DOHH2 (cell line): ENCODE measurements at regions not wholly inside any gene's neighbourhood (a gene's known extent, or its start where the extent isn't known, plus 50 kb on each side); places are given as distances from the start of the nearest gene placed in this dataset.

Experiments
- EZH2phosphoT487 ChIP-seq: fragments of 200-600 bp; sonication (generic); IDR thresholded peaks from 2 replicates; pipeline ENCODE4 v1.6.1; 2017; ENCODE audit warnings: borderline replicate concordance, mild to moderate bottlenecking, antibody characterized with exemption, low read length, moderate library complexity, mixed read lengths
- TF ChIP-seq, protein P1 (sequence below): fragments of 200-600 bp; sonication (generic); IDR thresholded peaks from one replicate; pipeline ENCODE4 v1.5.1; 2014; ENCODE audit warnings: antibody characterized with exemption, mild to moderate bottlenecking, low read depth, low read length; ENCODE audit not compliant: poor library complexity, severe bottlenecking

DNA sequence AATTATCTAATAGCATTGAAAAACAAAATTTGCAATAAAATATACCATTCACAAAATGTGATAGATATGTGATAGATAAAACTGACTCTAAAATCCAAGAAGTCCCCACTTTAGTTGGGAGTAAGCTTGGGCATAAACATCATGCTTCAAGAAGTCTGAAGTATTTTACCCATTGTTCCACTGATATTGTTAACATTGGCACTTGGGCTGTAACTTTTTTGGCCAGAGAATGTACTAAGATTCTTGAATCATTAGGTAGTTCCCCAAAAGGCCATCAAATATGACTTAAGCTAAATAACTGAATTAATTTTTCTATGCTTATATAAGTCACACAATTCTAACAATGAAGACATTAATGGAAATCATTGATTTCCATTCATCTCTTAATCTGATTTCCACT, 413.6 kb downstream of the CDH2 start:
- TF ChIP-seq, protein P1, sequence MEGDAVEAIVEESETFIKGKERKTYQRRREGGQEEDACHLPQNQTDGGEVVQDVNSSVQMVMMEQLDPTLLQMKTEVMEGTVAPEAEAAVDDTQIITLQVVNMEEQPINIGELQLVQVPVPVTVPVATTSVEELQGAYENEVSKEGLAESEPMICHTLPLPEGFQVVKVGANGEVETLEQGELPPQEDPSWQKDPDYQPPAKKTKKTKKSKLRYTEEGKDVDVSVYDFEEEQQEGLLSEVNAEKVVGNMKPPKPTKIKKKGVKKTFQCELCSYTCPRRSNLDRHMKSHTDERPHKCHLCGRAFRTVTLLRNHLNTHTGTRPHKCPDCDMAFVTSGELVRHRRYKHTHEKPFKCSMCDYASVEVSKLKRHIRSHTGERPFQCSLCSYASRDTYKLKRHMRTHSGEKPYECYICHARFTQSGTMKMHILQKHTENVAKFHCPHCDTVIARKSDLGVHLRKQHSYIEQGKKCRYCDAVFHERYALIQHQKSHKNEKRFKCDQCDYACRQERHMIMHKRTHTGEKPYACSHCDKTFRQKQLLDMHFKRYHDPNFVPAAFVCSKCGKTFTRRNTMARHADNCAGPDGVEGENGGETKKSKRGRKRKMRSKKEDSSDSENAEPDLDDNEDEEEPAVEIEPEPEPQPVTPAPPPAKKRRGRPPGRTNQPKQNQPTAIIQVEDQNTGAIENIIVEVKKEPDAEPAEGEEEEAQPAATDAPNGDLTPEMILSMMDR: no peak
- TF ChIP-seq EZH2phosphoT487: no peak
